GM23338 (cell line): ENCODE measurements at regions not wholly inside any gene's neighbourhood (a gene's known extent, or its start where the extent isn't known, plus 50 kb on each side); places are given as distances from the start of the nearest gene placed in this dataset.

Experiments
- ATAC-seq: fragments of 200-7000 bp; cut with Tn5 transposase; 3 replicates; pipeline ENCODE4 v1.9.1; 2020
- DNase-seq: peaks from one replicate; pipeline ENCODE4 v3.0.0-alpha.2; 2015; ENCODE audit warnings: low spot score
- H2AFZ ChIP-seq: fragments of 200-600 bp; sonication (generic); 2 replicates; pipeline ENCODE4 v1.8.0; 2016; ENCODE audit warnings: antibody characterized with exemption, mild to moderate bottlenecking, moderate library complexity
- H3F3A ChIP-seq: fragments of 200-600 bp; sonication (generic); replicated peaks from 2 replicates; pipeline ENCODE4 v1.8.0; 2017; ENCODE audit warnings: antibody characterized with exemption, mixed run types, low read depth
- H3K27ac ChIP-seq: fragments of 200-600 bp; sonication (generic); 2 replicates; pipeline ENCODE4 v1.6.1; 2016; ENCODE audit warnings: low read depth
- H3K27me3 ChIP-seq: fragments of 200-600 bp; sonication (generic); 2 replicates; pipeline ENCODE4 v1.8.0; 2016; ENCODE audit warnings: mild to moderate bottlenecking, mixed run types, moderate library complexity; ENCODE audit not compliant: insufficient read depth
- H3K36me3 ChIP-seq: fragments of 200-600 bp; sonication (generic); 2 replicates; pipeline ENCODE4 v1.8.0; 2016; ENCODE audit warnings: mild to moderate bottlenecking; ENCODE audit not compliant: insufficient read depth
- H3K4me1 ChIP-seq: fragments of 200-600 bp; sonication (generic); 2 replicates; pipeline ENCODE4 v1.8.0; 2016; ENCODE audit warnings: mild to moderate bottlenecking, moderate library complexity; ENCODE audit not compliant: insufficient read depth
- H3K4me2 ChIP-seq: fragments of 200-600 bp; sonication (generic); 2 replicates; pipeline ENCODE4 v1.7.1; 2017; ENCODE audit warnings: mixed run types
- H3K4me3 ChIP-seq: fragments of 200-600 bp; sonication (generic); 2 replicates; pipeline ENCODE4 v1.6.1; 2016; ENCODE audit warnings: mixed run types
- H3K79me2 ChIP-seq: fragments of 200-600 bp; sonication (generic); replicated peaks from 2 replicates; pipeline ENCODE4 v1.8.0; 2017; ENCODE audit warnings: mild to moderate bottlenecking; ENCODE audit not compliant: insufficient read depth
- H3K9me2 ChIP-seq: fragments of 200-600 bp; sonication (generic); 2 replicates; pipeline ENCODE4 v1.8.0; 2017; ENCODE audit not compliant: insufficient read depth
- H4K20me1 ChIP-seq: fragments of 200-600 bp; sonication (generic); replicated peaks from 2 replicates; pipeline ENCODE4 v1.8.0; 2017; ENCODE audit warnings: mild to moderate bottlenecking; ENCODE audit not compliant: insufficient read depth
- H3K27ac Mint-ChIP-seq: 2 replicates; pipeline ENCODE4 v1.8.0; 2020; ENCODE audit warnings: inconsistent platforms, mild to moderate bottlenecking, moderate library complexity, mixed read lengths
- H3K27me3 Mint-ChIP-seq: 3 replicates; pipeline ENCODE4 v1.8.0; 2022; ENCODE audit warnings: low read depth, mild to moderate bottlenecking, moderate library complexity, mixed read lengths, inconsistent platforms; ENCODE audit not compliant: insufficient read depth, poor library complexity
- H3K36me3 Mint-ChIP-seq: 3 replicates; pipeline ENCODE4 v1.8.0; 2021; ENCODE audit warnings: low read depth, mild to moderate bottlenecking, inconsistent platforms, moderate library complexity, mixed read lengths
- H3K4me1 Mint-ChIP-seq: 3 replicates; pipeline ENCODE4 v1.8.0; 2020; ENCODE audit warnings: mild to moderate bottlenecking, inconsistent platforms, mixed read lengths
- H3K4me3 Mint-ChIP-seq: 3 replicates; pipeline ENCODE4 v1.8.0; 2021; ENCODE audit warnings: moderate library complexity, mild to moderate bottlenecking, inconsistent platforms, mixed read lengths
- H3K9me3 Mint-ChIP-seq: 3 replicates; pipeline ENCODE4 v1.8.0; 2020; ENCODE audit warnings: moderate library complexity, mild to moderate bottlenecking, inconsistent platforms, mixed read lengths
- CREB1 ChIP-seq: fragments of 250-450 bp; sonication (Bioruptor Pico); IDR thresholded peaks from 2 replicates; pipeline ENCODE4 v1.5.0; 2020; ENCODE audit warnings: low read depth, mild to moderate bottlenecking, moderate library complexity
- EZH2 ChIP-seq: fragments of 200-600 bp; sonication (generic); IDR thresholded peaks from one replicate; pipeline ENCODE4 v1.8.0; 2017; ENCODE audit warnings: antibody characterized with exemption, mild to moderate bottlenecking, low read depth; ENCODE audit not compliant: unreplicated experiment
- EZH2phosphoT487 ChIP-seq: fragments of 200-600 bp; sonication (generic); IDR thresholded peaks from one replicate; pipeline ENCODE4 v1.8.1; 2018; ENCODE audit warnings: antibody characterized with exemption; ENCODE audit not compliant: unreplicated experiment
- JUNB ChIP-seq: IDR thresholded peaks from one replicate; pipeline ENCODE4 v1.6.1; 2016; ENCODE audit warnings: antibody characterized with exemption; ENCODE audit not compliant: unreplicated experiment
- POLR2AphosphoS5 ChIP-seq: IDR thresholded peaks from 2 replicates; pipeline ENCODE4 v1.6.1; 2016; ENCODE audit warnings: antibody characterized with exemption, low read depth
- ZNF114 ChIP-seq: fragments of 250-450 bp; sonication (Bioruptor Pico); IDR thresholded peaks from 2 replicates; pipeline ENCODE4 v1.5.0; 2020; ENCODE audit warnings: mild to moderate bottlenecking, moderate library complexity
- ZNF331 ChIP-seq: fragments of 250-450 bp; sonication (Bioruptor Pico); IDR thresholded peaks from 2 replicates; pipeline ENCODE4 v1.5.0; 2020; ENCODE audit warnings: low read depth, mild to moderate bottlenecking, moderate library complexity
- TF ChIP-seq, protein P1 (sequence below): fragments of 250-450 bp; sonication (Bioruptor Pico); IDR thresholded peaks from 2 replicates; pipeline ENCODE4 v1.5.0; 2020; ENCODE audit warnings: mild to moderate bottlenecking, moderate library complexity
- TF ChIP-seq, protein P2 (sequence below): IDR thresholded peaks from 2 replicates; pipeline ENCODE4 v1.6.1; 2016; ENCODE audit warnings: antibody characterized with exemption

DNA sequence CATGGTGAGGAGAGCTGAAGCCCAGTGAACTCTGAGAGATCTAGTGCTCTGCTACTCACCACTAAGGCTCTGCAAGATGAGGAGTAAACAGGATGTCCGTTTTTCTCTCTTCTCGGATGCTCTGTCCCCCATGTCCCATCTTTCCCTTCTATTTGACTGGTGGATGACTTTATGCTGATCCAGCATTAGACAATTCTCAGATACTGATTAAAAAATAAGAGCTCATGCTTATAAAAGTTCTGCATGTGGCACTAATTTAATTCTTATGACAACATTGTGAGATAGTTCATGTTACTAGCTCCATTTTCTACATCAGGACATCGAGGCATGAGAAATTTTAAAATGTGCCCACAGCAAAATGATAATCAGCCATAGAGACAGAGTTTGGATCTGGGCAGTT is 77.0 kb downstream of the HMHB1 start (continued):
- TF ChIP-seq, protein P1, sequence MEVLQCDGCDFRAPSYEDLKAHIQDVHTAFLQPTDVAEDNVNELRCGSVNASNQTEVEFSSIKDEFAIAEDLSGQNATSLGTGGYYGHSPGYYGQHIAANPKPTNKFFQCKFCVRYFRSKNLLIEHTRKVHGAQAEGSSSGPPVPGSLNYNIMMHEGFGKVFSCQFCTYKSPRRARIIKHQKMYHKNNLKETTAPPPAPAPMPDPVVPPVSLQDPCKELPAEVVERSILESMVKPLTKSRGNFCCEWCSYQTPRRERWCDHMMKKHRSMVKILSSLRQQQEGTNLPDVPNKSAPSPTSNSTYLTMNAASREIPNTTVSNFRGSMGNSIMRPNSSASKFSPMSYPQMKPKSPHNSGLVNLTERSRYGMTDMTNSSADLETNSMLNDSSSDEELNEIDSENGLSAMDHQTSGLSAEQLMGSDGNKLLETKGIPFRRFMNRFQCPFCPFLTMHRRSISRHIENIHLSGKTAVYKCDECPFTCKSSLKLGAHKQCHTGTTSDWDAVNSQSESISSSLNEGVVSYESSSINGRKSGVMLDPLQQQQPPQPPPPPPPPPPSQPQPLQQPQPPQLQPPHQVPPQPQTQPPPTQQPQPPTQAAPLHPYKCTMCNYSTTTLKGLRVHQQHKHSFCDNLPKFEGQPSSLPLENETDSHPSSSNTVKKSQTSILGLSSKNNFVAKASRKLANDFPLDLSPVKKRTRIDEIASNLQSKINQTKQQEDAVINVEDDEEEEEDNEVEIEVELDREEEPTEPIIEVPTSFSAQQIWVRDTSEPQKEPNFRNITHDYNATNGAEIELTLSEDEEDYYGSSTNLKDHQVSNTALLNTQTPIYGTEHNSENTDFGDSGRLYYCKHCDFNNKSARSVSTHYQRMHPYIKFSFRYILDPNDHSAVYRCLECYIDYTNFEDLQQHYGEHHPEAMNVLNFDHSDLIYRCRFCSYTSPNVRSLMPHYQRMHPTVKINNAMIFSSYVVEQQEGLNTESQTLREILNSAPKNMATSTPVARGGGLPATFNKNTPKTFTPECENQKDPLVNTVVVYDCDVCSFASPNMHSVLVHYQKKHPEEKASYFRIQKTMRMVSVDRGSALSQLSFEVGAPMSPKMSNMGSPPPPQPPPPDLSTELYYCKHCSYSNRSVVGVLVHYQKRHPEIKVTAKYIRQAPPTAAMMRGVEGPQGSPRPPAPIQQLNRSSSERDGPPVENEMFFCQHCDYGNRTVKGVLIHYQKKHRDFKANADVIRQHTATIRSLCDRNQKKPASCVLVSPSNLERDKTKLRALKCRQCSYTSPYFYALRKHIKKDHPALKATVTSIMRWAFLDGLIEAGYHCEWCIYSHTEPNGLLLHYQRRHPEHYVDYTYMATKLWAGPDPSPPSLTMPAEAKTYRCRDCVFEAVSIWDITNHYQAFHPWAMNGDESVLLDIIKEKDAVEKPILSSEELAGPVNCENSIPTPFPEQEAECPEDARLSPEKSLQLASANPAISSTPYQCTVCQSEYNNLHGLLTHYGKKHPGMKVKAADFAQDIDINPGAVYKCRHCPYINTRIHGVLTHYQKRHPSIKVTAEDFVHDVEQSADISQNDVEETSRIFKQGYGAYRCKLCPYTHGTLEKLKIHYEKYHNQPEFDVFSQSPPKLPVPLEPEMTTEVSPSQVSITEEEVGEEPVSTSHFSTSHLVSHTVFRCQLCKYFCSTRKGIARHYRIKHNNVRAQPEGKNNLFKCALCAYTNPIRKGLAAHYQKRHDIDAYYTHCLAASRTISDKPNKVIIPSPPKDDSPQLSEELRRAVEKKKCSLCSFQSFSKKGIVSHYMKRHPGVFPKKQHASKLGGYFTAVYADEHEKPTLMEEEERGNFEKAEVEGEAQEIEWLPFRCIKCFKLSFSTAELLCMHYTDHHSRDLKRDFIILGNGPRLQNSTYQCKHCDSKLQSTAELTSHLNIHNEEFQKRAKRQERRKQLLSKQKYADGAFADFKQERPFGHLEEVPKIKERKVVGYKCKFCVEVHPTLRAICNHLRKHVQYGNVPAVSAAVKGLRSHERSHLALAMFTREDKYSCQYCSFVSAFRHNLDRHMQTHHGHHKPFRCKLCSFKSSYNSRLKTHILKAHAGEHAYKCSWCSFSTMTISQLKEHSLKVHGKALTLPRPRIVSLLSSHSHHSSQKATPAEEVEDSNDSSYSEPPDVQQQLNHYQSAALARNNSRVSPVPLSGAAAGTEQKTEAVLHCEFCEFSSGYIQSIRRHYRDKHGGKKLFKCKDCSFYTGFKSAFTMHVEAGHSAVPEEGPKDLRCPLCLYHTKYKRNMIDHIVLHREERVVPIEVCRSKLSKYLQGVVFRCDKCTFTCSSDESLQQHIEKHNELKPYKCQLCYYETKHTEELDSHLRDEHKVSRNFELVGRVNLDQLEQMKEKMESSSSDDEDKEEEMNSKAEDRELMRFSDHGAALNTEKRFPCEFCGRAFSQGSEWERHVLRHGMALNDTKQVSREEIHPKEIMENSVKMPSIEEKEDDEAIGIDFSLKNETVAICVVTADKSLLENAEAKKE (CRISPR knock-in tag), result no peak
- no peak for TF ChIP-seq ZNF114 (CRISPR knock-in tag)

DNA sequence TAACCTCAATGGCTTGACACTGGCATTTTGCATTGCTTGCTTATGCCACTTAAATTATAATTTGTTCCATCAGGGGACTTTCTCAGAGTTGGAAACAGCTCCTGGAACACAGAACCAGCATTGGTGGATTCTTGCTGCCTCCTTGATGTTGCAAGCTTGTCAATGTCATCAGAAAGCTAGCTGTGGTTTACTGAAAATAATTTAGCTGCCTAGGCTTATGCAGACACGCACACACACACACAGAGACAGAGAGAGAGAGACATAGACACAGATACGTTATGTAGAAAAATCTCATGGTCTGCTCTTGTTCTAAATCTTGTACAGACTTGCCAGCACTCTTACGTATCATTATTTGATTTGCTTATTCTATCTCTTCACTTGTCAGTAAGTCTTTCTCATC is 78.0 kb downstream of the HMHB1 start:
- H3K9me2 ChIP-seq, result peaks cover 16% of the 10 kb centered on the region; the same call in 1 of the 2 replicates
- no peaks in the 10 kb centered on the region for H3F3A ChIP-seq
- Mint-ChIP-seq H3K27ac (no peak overlapping the region), H3K4me3 (no peak overlapping the region), H3K9me3 (no peaks in the 10 kb centered on the region), H3K36me3 (no peaks in the 10 kb centered on the region), H3K27me3 (peaks cover 4% of the 10 kb centered on the region), H3K4me1 (peaks cover 15% of the 10 kb centered on the region)
- no peak overlapping the region for H3K4me3 ChIP-seq
- no peak overlapping the region for H2AFZ ChIP-seq
- H3K27ac ChIP-seq, result no peak overlapping the region
- no peaks in the 10 kb centered on the region for H4K20me1 ChIP-seq
- H3K36me3 ChIP-seq, result no peaks in the 10 kb centered on the region
- no peak overlapping the region for H3K4me2 ChIP-seq
- H3K4me1 ChIP-seq, result peaks cover 5% of the 10 kb centered on the region
- no peaks in the 10 kb centered on the region for H3K79me2 ChIP-seq
- ATAC-seq (no peak), DNase-seq (no peak)
- no peaks in the 10 kb centered on the region for H3K27me3 ChIP-seq
- TF ChIP-seq ZNF114 (CRISPR knock-in tag) (no peak), EZH2 (no peak), EZH2phosphoT487 (no peak), JUNB (no peak), ZNF331 (CRISPR knock-in tag) (no peak), POLR2AphosphoS5 (no peak), CREB1 (CRISPR knock-in tag) (no peak)
- TF ChIP-seq, protein P2, sequence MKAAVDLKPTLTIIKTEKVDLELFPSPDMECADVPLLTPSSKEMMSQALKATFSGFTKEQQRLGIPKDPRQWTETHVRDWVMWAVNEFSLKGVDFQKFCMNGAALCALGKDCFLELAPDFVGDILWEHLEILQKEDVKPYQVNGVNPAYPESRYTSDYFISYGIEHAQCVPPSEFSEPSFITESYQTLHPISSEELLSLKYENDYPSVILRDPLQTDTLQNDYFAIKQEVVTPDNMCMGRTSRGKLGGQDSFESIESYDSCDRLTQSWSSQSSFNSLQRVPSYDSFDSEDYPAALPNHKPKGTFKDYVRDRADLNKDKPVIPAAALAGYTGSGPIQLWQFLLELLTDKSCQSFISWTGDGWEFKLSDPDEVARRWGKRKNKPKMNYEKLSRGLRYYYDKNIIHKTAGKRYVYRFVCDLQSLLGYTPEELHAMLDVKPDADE, result no peak
- TF ChIP-seq, protein P1 (CRISPR knock-in tag), result no peak
